ENCODE measurements at regions not wholly inside any gene's neighbourhood (a gene's known extent, or its start where the extent isn't known, plus 50 kb on each side); places are given as distances from the start of the nearest gene placed in this dataset.

GRCh38 chr7:15086131-15086611 is 183.6 kb upstream of the DGKB start:
- H3K4me3 ChIP-seq: no peak overlapping the region
- H3K9me3 ChIP-seq (ENCODE audit: insufficient read depth, low read depth): no peaks in the 10 kb centered on the region
- no peak overlapping the region for H3K27ac ChIP-seq
- no peaks in the 10 kb centered on the region for H3K9me2 ChIP-seq (ENCODE audit: insufficient read depth)
- POLR2A ChIA-PET (ENCODE audit: unreplicated experiment): no interaction called here
- DNase-seq: no peak
- TF ChIP-seq EZH2 (IDR thresholded peaks at IDR 0.05; ENCODE audit: low read depth): no peak
- TF ChIP-seq CTCF (conservative IDR thresholded peaks at IDR 0.05): no peak
- CTCF ChIA-PET: no interaction called here
- H3K4me1 ChIP-seq (replicated peaks; ENCODE audit: insufficient read depth): no peaks in the 10 kb centered on the region
- H3K36me3 ChIP-seq (ENCODE audit: low read depth): no peaks in the 10 kb centered on the region
- H3F3A ChIP-seq (ENCODE audit: insufficient read depth, low read depth): no peaks in the 10 kb centered on the region
- intact Hi-C loops (cut with micrococcal nuclease; ENCODE audit: unreplicated experiment): no loop called here
- H2AFZ ChIP-seq: no peak overlapping the region
- no peaks in the 10 kb centered on the region for H4K20me1 ChIP-seq (ENCODE audit: insufficient read depth)
- H3K27me3 ChIP-seq (ENCODE audit: insufficient read depth, low read depth): no peaks in the 10 kb centered on the region
- BruUV-seq (replicated peaks): no TSS peak
- no peaks in the 10 kb centered on the region for H3K79me2 ChIP-seq (ENCODE audit: low read depth)
- no peak overlapping the region for H3K4me2 ChIP-seq

- POLR2A ChIA-PET (ENCODE audit: unreplicated experiment): no interaction called here
- no peak for DNase-seq
- CTCF ChIA-PET: no interaction called here
- H4K20me1 ChIP-seq (ENCODE audit: insufficient read depth): no peaks in the 10 kb centered on the region
- no peaks in the 10 kb centered on the region for H3K9me2 ChIP-seq (ENCODE audit: insufficient read depth)
- no peaks in the 10 kb centered on the region for H3K36me3 ChIP-seq (ENCODE audit: low read depth)
- H3F3A ChIP-seq (ENCODE audit: insufficient read depth, low read depth): no peaks in the 10 kb centered on the region
- no peaks in the 10 kb centered on the region for H3K27me3 ChIP-seq (ENCODE audit: insufficient read depth, low read depth)
- H3K79me2 ChIP-seq (ENCODE audit: low read depth): no peaks in the 10 kb centered on the region
- no peak overlapping the region for H3K4me2 ChIP-seq
- H3K9me3 ChIP-seq (ENCODE audit: insufficient read depth, low read depth): no peaks in the 10 kb centered on the region
- H2AFZ ChIP-seq: no peak overlapping the region
- no peak for TF ChIP-seq CTCF (conservative IDR thresholded peaks at IDR 0.05)
- TF ChIP-seq EZH2 (IDR thresholded peaks at IDR 0.05; ENCODE audit: low read depth): no peak
- no peak overlapping the region for H3K27ac ChIP-seq
- intact Hi-C loops (cut with micrococcal nuclease; ENCODE audit: unreplicated experiment): no loop called here
- BruUV-seq (replicated peaks): no TSS peak
- no peak overlapping the region for H3K4me3 ChIP-seq
- no peaks in the 10 kb centered on the region for H3K4me1 ChIP-seq (replicated peaks; ENCODE audit: insufficient read depth)
Measured at GRCh38 chr7:15085366-15085765, 182.8 kb upstream of the DGKB start.

GRCh38 chr7:15084368-15084767 is 181.8 kb upstream of the DGKB start:
- no TSS peak for BruUV-seq (replicated peaks)
- Histone ChIP-seq H3K36me3 (ENCODE audit: low read depth) (no peaks in the 10 kb centered on the region), H3F3A (ENCODE audit: insufficient read depth, low read depth) (no peaks in the 10 kb centered on the region), H3K9me3 (ENCODE audit: insufficient read depth, low read depth) (no peaks in the 10 kb centered on the region), H3K4me2 (no peak overlapping the region), H3K9me2 (ENCODE audit: insufficient read depth) (no peaks in the 10 kb centered on the region), H4K20me1 (ENCODE audit: insufficient read depth) (no peaks in the 10 kb centered on the region), H3K27ac (no peak overlapping the region), H3K4me3 (no peak overlapping the region), H2AFZ (no peak overlapping the region), H3K79me2 (ENCODE audit: low read depth) (no peaks in the 10 kb centered on the region), H3K4me1 (replicated peaks; ENCODE audit: insufficient read depth) (no peaks in the 10 kb centered on the region), H3K27me3 (ENCODE audit: insufficient read depth, low read depth) (no peaks in the 10 kb centered on the region)
- intact Hi-C loops (cut with micrococcal nuclease; ENCODE audit: unreplicated experiment): no loop called here
- ChIA-PET CTCF (no interaction called here), POLR2A (ENCODE audit: unreplicated experiment) (no interaction called here)
- no peak for DNase-seq
- no peak for TF ChIP-seq EZH2 (IDR thresholded peaks at IDR 0.05; ENCODE audit: low read depth)
- no peak for TF ChIP-seq CTCF (conservative IDR thresholded peaks at IDR 0.05)
